Mesodermal cell (in vitro differentiated cells): ENCODE measurements at regions not wholly inside any gene's neighbourhood (a gene's known extent, or its start where the extent isn't known, plus 50 kb on each side); places are given as distances from the start of the nearest gene placed in this dataset.

ENCODE experiments used
- H3K27ac ChIP-seq: 2 replicates; pipeline ENCODE4 v1.7.0; 2013; ENCODE audit warnings: mild to moderate bottlenecking, low read depth, low read length, moderate library complexity; ENCODE audit not compliant: severe bottlenecking
- H3K36me3 ChIP-seq: 2 replicates; pipeline ENCODE4 v1.7.1; 2013; ENCODE audit warnings: mild to moderate bottlenecking, low read length, moderate library complexity; ENCODE audit not compliant: control insufficient read depth, insufficient read depth
- H3K4me1 ChIP-seq: one replicate; pipeline ENCODE4 v1.7.1; 2013; ENCODE audit warnings: mild to moderate bottlenecking, low read length; ENCODE audit not compliant: insufficient read depth, control insufficient read depth, poor library complexity, severe bottlenecking
- H3K4me3 ChIP-seq: 2 replicates; pipeline ENCODE4 v1.7.0; 2013; ENCODE audit warnings: low read length, control low read depth, mild to moderate bottlenecking; ENCODE audit not compliant: insufficient read depth, poor library complexity, severe bottlenecking; ENCODE audit errors: extremely low read depth
- H3K9me3 ChIP-seq: 2 replicates; pipeline ENCODE4 v1.7.1; 2013; ENCODE audit warnings: mild to moderate bottlenecking, low read length, moderate library complexity; ENCODE audit not compliant: control insufficient read depth
- WGBS, 2 experiments: methylation state at CpG; one replicate each; pipeline ENCODE4 v1.1.5; 2013; ENCODE audit warnings: missing lambda C conversion rate in 2 of 2; ENCODE audit not compliant: insufficient coverage in 2 of 2; 5-methylcytosine and 5-hydroxymethylcytosine counted together

DNA sequence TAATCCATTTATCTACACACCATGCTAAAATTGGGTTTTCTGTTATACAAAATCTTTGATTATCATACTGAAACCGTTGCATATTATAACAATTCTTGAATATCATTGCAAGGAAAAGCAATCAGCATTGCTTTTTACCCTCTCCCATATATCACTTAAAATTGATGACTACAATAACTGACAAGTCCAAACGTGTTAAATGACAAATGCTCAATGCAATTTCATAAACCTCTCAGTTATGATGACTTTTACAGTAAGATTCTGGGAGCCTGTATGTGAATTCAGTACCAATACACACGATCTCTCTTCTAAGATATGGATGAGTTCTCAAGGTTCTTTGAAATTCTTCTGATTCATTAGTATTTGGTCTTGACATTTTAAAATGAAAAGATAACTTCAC lies 368.5 kb upstream of the TRIB2 start:
- Histone ChIP-seq H3K9me3 (no peaks in the 10 kb centered on the region), H3K4me3 (no peak overlapping the region), H3K4me1 (no peaks in the 10 kb centered on the region), H3K27ac (no peak overlapping the region), H3K36me3 (no peaks in the 10 kb centered on the region)
- 93 to 100% methylated on average over 1 to 3 of the region's 3 CpGs for WGBS, 2 experiments

DNA sequence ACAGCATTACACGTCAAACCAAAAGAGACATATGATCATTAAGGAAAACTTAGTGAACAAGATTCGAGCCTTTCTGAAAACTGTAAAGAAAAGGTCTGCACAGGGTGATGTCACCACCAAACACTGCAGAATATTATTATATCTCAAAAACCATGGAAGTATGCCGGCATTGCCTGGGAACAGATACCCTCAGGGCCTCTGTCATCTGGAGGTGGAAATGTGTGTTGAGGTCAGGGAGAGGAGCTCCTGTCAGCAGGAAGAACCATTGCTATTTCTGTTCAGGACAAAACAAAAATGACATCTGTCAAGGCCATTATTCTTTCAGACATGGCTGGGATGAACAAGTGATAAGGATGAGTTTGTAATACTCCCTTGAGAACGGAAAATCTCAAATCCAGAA lies 365.9 kb upstream of the TRIB2 start:
- no peaks in the 10 kb centered on the region for H3K4me1 ChIP-seq
- H3K9me3 ChIP-seq: peaks cover 2% of the 10 kb centered on the region
- no peak overlapping the region for H3K4me3 ChIP-seq
- H3K27ac ChIP-seq: no peak overlapping the region
- WGBS, 2 experiments: 96% methylated on average over 3 of the region's 4 CpGs; no CpG with 5 or more reads in 1 of the 2 experiments
- no peaks in the 10 kb centered on the region for H3K36me3 ChIP-seq

DNA sequence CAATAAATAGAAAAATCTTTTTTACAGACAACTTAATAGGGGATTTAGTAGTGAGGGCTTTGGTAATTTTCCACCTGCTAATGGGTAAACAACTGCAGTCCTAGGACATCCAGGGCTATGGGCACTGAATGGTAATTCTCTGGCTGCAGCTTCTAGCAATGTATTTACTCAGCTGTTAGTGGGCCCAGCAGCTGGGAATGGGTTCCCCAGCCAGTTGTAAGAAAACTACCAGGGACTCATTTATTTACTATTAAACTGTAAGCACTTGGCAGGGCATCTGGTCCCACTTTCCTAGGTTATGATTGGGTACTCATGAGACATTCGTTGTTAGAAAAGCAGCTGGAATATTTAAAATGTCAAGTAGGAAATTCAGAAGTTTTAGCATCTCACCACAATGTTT lies 363.8 kb upstream of the TRIB2 start:
- whole genome bisulfite sequencing, 2 experiments: 100% methylated on average over 1 of the region's 1 CpG; no CpG with 5 or more reads in 1 of the 2 experiments
- H3K4me1 ChIP-seq: no peaks in the 10 kb centered on the region
- H3K36me3 ChIP-seq: no peaks in the 10 kb centered on the region
- H3K4me3 ChIP-seq: no peak overlapping the region
- H3K27ac ChIP-seq: no peak overlapping the region
- H3K9me3 ChIP-seq: peaks cover 2% of the 10 kb centered on the region

DNA sequence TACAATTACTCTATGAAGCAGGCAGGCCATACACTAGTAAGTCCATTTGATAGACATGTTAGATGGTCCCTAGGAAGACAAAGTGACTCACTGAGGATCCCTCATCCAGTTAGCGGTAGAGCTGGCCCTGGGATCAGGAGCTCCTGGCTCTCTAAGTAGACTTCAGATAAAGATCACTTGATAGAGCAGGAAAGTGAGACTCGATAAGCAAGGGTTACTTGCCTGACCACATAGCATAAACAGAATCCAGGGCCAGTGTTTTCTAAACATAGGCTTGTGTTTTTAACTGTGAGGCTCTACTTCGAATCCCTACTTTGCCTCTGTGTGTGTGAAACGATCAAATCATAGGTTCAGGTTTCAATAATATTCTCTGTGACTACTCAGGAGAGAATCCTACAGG lies 355.2 kb upstream of the TRIB2 start:
- Histone ChIP-seq H3K27ac (no peak overlapping the region), H3K36me3 (no peaks in the 10 kb centered on the region), H3K4me3 (no peak overlapping the region), H3K9me3 (no peaks in the 10 kb centered on the region), H3K4me1 (no peaks in the 10 kb centered on the region)
- WGBS, 2 experiments: 84 to 93% methylated on average over 2 to 3 of the region's 4 CpGs

DNA sequence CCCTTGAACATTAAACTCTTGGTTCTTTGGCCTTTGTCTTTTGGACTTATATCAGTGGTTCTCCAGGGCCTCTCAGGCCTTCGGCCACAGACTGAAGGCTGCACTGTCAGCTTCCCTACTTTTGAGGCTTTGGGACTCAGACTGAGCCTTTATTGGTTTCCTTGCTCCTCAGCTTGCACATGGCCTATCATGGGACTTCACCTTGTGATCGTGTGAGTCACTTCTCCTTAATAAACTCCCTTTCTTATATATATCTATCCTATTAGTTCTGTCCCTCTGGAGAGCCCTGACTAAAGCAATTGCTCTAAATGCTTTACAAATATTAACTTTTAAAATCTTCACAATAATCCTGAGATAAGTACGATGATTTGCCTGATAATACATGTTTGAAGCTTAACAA lies 353.6 kb upstream of the TRIB2 start:
- H3K4me1 ChIP-seq: no peaks in the 10 kb centered on the region
- H3K9me3 ChIP-seq: no peaks in the 10 kb centered on the region
- 93 to 100% methylated on average over 1 to 2 of the region's 3 CpGs for WGBS, 2 experiments
- H3K36me3 ChIP-seq: no peaks in the 10 kb centered on the region
- no peak overlapping the region for H3K4me3 ChIP-seq
- no peak overlapping the region for H3K27ac ChIP-seq

DNA sequence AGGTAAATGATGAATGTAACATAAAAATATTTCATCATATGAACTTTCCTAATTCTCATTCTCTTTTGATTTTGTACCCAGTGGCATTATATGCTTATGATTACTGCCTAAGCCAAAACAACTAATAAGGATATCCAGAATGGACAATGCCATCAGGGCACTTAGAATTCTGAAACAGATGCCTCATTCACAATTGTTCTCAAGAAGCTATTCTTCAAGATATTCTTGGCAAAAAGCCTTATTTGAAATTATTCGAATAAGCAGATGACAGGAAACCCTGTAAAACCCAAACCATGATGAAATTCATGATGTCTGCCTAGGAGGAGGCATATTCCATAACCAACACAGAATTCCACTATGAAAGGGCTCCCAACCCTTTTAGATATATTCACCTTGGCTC lies 353.2 kb upstream of the TRIB2 start:
- Histone ChIP-seq H3K36me3 (no peaks in the 10 kb centered on the region), H3K4me1 (no peaks in the 10 kb centered on the region), H3K4me3 (no peak overlapping the region), H3K9me3 (no peaks in the 10 kb centered on the region), H3K27ac (no peak overlapping the region)
- WGBS, 2 experiments: no CpG with 5 or more reads among the region's 1 CpG

DNA sequence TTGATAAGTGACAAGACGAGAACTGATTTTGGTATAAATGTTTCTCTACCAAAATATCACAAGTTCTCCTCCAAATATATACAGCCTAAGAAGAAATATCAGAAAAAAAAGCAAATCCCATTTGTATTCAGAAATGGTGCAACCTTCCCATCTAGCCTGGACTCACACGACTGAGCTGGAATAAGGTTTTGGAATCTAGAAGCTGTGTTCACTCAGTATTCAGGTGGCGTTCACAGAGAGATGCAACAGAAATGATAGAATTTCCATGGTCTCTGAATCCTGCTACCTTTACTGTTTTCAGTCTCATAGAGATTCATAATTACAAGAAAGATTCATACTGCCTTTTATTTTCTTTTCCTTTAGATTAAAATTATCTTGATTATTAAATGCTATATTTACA lies 347.2 kb upstream of the TRIB2 start:
- Histone ChIP-seq H3K4me3 (no peak overlapping the region), H3K36me3 (no peaks in the 10 kb centered on the region), H3K9me3 (no peaks in the 10 kb centered on the region), H3K4me1 (no peaks in the 10 kb centered on the region), H3K27ac (no peak overlapping the region)
- WGBS, 2 experiments: 67 to 100% methylated on average over 1 to 2 of the region's 3 CpGs

DNA sequence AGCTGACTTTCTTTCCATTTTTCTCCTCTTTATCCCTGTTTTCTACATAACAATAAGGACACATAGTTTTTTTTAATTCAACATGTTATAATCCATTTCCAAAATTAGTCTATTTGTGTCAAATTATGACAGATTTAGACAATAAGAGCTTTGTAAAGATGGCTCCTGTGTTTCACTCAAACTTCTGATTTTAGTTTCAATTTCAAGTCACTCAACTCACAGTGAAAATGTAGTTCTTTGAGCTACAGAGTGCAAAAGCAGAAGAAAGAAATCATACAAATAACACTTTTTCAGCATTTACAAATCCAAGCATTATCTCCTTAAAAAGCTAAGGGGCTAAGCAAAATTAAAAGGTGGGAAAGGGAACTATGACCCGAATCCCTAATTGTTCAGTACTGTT lies 340.7 kb upstream of the TRIB2 start:
- WGBS, 2 experiments: 75 to 100% methylated on average over 1 of the region's 1 CpG

DNA sequence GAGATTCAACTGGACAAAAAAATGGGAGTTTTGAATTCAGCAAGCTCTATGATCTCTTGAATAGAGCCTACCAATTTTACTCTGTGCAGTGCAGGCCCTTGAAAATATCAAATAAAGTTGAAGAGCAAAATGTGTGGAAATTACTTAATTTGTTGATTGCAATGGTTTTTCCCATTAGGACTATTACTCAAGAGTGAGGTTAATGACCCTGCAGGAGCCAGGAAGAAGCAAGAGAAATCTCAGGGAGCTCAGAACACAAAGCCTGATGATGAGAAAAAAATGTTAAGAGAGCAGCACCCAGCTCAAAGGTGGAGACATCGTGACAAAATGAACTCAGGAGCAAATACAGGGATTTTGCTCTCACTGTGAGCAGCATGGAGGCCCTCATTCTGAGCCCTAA lies 337.6 kb upstream of the TRIB2 start:
- no peaks in the 10 kb centered on the region for H3K9me3 ChIP-seq

More for the DNA sequence above, 340.7 kb upstream of the TRIB2 start:
- no peak overlapping the region for H3K4me3 ChIP-seq
- H3K27ac ChIP-seq: no peak overlapping the region
- no peaks in the 10 kb centered on the region for H3K9me3 ChIP-seq
- H3K36me3 ChIP-seq: no peaks in the 10 kb centered on the region
- H3K4me1 ChIP-seq: no peaks in the 10 kb centered on the region

DNA sequence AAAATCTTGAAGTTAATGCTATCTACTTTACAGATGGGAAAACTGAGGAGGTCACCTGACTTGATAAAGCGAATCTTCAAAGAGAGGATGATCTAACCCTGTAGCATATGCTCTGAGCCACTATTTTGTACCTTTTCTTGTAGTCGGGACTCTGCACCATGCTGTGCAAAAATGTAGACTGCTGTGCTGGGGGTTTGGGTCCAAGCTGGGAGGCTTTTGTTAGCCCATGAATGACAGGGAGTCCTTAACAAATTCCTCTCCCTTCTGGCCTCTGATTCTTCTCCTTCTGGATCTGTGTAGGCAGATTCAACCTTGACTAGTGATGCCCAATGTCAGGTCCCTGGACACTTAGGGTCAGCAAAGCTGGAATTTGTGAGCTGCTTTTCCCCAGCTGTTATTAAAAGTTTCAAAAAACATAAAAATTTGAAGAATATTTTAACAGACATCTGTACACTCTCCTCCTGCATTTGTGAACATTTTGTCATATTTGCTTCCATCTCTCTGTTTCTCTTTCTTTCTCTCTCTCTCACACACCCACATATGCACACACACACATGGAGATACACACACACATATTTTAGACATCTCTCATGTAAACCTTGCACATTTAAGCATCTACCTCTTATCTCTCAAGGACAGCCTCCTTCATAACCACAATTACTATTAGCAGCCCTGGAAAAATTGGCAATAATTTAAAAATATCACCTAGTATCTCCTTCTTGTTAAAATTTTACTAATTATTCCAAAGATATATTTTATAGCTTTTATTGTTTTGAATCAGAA lies 335.0 kb upstream of the TRIB2 start:
- 69% methylated on average over 2 of the region's 2 CpGs; no CpG with 5 or more reads in 1 of the 2 experiments for WGBS, 2 experiments

More for the DNA sequence above, 337.6 kb upstream of the TRIB2 start:
- Histone ChIP-seq H3K4me3 (no peak overlapping the region), H3K4me1 (no peaks in the 10 kb centered on the region), H3K27ac (no peak overlapping the region), H3K36me3 (no peaks in the 10 kb centered on the region)
- 90 to 100% methylated on average over 1 of the region's 1 CpG for WGBS, 2 experiments

DNA sequence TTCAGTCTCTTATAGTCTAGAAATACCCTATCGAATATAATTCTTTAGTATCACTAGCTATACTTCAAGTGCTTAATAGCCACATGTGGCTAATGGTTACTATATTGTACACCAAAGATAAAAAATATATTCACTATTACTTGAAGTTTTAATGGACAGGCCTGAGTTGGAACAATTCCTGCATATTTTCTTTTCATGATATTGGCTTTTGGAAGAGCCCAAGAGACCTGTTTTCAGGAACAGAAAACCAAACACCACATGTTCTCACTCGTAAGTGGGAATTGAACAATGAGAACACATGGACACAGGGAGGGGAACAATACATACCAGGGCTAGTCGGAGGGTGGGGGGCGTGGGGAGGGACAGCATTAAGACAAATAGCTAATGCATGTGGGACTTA lies 334.4 kb upstream of the TRIB2 start:
- H3K4me1 ChIP-seq: no peaks in the 10 kb centered on the region
- peaks cover 10% of the 10 kb centered on the region for H3K9me3 ChIP-seq
- WGBS, 2 experiments: no CpG with 5 or more reads among the region's 4 CpGs
- no peaks in the 10 kb centered on the region for H3K36me3 ChIP-seq
- H3K27ac ChIP-seq: no peak overlapping the region
- no peak overlapping the region for H3K4me3 ChIP-seq

More for the DNA sequence above, 335.0 kb upstream of the TRIB2 start:
- Histone ChIP-seq H3K9me3 (peaks cover 5% of the 10 kb centered on the region), H3K4me1 (no peaks in the 10 kb centered on the region), H3K4me3 (no peak overlapping the region), H3K36me3 (no peaks in the 10 kb centered on the region), H3K27ac (no peak overlapping the region)
